GM18861 (cell line): ENCODE measurements at regions not wholly inside any gene's neighbourhood (a gene's known extent, or its start where the extent isn't known, plus 50 kb on each side); places are given as distances from the start of the nearest gene placed in this dataset.
"Not testable (repeated sequence)": the region's sequence is repeated elsewhere in the genome, so short reads cannot be mapped to it uniquely, and the experiment has no call there.

Experiments used
- ATAC-seq: cut with Tn5 transposase; IDR thresholded peaks from one replicate; pipeline ENCODE4 v1.9.1; 2021; ENCODE audit not compliant: unreplicated experiment

DNA sequence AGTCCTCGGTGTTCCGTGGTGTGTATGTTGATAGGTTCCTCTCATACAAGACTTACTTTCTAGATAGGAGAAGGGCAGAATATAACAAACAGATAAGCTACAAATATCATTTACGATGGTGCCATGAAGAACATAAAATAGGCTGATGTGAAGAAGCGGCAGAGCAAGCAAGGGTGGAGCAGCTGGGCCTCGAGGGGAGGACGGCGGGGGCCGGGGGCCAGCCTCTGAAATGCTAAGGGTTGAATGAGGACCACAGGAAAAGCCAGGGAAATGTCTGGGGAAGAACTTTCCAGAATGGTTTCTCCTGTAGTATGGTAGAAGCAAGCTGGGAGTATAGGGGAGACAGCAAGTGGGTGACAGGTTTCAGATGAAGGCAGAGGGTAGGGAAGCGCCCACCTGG is 529.5 kb downstream of the LIG4 start:
- ATAC-seq: no peak

DNA sequence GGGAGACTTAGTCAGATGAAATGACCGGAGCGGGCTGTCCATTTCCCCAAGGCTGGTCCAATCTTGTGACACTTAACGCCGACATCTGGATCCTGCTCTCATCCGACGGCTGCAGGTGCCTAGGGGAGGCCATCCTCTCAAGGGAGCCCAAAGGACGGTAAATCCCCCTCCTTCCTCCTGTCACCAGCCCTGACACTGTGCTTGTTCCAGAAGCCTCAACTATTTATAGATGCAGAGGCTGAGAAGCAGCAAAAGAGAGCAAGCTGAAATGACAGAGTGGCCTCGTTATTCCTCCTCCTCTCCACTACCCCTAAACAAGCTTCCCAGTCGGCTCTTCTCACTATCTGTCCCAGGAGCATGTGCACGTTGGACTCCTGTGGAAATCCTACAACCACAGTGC is 533.7 kb downstream of the LIG4 start:
- ATAC-seq: no peak

DNA sequence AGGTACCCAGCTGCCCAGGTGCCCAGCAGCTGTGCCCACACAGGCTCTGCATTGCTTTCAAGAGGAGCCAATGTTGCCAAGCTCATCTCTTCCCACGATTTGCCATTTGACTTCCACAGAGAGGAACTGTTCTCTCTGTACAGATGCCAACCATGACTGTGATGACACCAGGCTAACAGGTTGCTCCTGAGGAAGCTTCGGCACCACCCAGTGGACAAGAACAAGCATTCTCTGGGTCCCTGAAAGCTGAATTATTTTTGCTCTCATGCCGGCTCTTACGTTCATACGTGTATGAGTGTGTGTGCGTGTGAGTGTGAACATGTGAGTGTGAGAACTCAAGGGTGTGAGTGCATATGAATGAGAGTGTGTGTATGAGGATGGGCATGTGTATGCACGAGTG is 535.2 kb downstream of the LIG4 start:
- ATAC-seq: no peak

DNA sequence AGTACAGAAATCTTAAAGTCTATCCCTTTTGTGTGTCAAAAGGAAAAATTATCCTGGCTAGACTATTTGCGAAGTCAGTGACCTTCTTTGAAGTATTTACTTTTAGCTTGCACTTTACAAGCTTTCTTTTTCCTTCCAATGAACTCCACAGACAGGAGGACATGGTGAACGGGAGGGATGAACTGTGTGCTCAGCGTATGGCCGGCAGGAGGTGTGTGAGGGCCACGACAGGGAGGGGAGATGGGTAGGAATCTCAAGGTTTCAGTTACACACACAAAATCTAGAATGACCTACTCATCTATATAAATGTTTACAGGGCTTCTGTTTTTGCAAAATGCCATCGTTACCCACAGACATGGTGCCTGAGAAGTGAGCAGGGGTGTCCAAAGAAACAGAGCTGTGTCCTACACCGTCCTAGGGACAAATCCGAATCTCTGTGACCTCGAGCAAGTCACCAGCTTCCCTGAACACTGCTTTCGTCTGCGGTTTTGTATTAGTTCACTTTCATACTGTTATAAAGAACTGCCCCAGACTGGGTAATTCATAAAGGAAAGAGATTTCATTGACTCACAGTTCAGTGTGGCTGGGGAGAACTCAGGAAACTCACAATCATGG is 537.2 kb downstream of the LIG4 start:
- no peak for ATAC-seq

DNA sequence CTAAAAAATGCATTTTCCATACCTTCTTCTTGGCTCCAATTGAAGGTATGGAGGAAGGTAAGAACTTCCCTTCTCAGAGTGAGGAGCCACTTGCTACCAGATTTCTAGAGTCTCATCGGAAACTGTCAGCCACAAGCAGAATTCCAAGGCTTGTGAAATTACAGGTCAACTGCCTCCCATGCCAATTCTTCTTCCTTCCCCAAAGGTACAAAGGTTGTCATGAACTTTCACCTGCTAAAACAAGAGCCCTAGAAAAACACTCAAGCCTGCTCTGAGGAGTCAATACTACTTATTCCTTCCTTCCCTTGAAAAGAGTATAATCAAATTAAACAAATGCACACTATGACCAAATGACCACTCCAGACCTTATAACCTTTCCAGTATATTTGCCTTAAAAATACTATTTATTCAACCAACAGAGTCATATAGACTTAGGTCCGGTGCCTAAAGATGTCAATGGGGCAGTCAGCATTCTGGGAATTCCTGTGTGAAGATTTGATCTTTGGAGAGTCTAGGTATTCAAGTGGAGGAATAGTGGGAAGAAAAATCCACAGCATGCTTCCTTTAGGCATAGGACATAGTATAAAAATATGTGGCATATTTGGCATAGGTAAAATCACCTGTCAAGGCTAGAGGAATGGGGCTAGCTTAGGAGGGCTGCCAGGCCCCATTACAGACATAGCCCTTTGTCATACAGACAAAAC is 539.3 kb downstream of the LIG4 start:
- ATAC-seq: no peak

DNA sequence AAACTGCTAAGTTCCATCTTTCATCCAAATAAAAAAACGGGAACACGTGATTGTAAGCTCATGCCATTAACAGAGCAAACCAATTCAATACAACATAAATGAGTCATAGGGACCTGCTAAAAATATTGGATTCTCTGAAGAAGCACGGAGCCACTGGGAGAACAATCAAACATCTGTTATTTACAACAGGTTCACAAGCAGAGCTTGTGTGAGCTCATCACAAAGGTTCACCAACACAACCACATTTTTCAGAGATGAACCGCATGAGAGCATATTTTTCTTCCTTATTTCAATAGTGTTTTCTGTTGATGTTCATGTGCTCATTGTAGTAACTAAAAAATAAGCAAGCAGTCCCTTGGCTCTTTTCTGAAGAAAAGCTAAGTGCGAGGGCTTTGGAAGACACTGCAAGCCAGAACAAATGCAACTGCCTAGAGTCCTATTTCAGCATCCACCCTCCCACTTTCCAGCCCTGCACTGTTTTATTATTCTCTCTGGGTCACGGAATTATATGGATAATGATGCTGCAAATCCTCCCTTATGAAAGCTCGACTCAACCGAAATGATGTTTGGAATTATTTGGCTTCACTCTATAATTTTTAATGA is 545.8 kb downstream of the LIG4 start:
- no peak for ATAC-seq

DNA sequence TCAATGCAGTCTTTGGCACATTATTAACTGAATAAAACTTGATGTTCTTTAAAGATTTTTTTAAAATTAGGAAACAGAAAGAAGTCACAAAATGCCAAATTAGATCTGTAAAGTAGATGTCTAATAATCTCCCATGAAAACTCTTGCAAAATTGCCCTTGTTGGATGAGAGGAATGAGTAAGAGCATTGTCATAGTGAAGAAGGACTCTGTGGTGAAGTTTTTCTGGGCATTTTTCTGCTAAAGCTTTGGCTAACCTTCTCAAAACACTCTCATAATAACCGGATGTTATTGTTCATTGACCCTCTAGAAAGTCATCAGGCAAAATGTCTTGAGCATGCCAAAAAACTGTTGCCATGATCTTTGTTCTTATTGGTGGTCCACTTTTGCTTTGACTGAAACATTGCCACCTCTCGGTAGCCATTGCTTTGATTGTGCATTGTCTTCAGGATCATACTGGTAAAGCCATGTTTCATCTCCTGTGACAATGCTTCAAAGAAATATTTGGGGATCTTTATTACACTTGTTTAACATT is 549.3 kb downstream of the LIG4 start:
- ATAC-seq: no peak

DNA sequence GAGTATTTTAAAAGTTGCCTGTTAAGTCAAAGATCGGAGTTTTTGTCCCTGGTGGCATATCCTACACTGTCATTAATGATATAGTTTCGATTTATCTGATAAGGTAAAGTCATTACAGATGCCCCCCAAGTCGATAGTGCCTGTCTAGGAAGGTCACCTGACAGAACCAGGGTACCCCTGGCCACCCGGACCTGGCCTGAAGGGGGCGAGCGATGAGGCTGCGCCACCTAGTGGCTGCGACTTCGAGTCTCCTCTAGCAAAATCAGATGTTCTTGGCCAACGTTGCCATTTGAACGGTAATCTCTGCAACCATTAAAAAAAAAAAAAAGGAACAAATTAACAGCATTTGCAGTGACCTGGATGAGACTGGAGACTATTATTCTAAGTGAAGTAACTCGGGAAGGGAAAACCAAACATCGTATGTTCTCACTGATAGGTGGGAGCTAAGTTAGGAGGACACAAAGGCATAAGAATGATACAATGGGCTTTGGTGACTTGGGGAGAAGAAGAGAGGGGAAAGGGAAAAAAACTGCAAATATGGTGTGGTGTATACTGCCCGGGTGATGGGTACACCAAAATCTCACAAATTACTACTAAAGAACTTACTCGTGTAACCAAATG is 565.1 kb downstream of the LIG4 start:
- peak; percentile 91 for ATAC-seq

DNA sequence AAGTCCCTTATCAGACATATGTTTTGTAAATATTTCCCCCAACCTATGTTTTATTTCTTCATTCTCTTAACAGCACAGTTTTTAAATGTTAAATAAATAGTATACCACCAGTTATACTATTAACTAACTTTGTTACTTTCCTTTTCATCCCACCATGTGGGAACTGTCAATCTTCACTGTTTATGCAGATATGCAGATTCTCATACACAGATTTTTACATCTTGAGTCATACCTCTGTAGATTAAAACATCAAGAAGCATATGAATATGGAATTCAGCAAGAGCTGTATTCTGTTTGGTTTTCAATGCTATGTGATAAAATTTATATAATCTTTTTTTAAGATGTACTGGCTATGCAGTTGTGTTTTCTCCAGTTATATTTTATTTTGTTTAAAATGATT is 566.3 kb downstream of the LIG4 start:
- ATAC-seq: no peak

DNA sequence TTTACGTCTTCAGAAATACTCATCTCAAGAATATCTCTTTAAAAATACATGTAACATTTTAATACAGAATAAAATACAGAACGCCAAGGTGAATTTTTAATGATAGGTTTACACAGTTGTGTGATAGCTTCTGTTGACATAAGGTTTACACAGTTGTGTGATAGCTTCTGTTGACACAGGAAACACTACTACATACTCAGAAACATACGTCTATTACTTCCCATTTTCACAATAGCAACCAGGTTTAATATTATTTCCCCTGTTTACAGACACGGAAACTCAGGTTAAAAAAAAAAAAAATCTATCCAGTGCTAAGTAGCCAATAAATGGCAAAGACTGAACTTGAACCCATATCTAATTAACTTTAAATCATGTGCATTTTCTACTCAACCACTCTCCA is 571.2 kb downstream of the LIG4 start:
- ATAC-seq: no peak

DNA sequence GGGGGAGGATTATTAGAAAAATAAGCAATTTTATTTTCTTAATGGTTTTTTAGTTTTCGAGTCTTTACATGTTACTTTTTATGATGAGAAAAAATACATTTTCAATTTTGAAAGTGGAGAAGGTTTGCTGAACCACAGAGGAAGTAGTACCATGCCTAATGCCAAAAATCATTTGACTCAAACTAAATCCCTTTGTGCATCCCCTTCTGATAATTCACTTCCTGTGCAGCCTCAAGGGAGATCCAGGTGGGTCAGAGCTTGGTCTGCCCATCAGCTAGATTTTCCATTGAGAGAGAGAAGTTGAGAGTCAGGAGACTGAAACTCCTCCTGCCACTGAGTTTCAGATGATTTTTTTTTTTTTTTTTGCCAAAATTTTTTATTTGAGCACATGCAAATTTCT is 571.7 kb downstream of the LIG4 start:
- ATAC-seq: no peak

DNA sequence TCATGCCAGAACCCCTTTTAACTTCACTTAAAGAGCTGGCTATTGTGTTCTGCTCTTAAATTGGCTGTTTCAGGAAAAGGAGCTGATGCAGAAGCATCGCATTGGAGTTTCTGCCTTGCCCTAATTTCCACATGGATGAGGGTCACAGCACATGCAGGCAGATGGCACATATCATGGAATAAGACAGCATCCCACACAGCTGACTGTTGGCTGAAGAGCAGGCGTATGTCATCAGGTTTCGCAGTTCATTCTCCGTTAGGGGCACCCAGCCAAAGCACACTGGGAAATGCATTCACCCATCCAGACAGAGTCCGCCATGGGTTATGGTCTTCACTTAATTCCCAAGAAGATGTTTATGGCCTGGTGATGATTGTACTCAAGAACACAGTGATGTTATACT is 572.5 kb downstream of the LIG4 start:
- ATAC-seq: no peak

DNA sequence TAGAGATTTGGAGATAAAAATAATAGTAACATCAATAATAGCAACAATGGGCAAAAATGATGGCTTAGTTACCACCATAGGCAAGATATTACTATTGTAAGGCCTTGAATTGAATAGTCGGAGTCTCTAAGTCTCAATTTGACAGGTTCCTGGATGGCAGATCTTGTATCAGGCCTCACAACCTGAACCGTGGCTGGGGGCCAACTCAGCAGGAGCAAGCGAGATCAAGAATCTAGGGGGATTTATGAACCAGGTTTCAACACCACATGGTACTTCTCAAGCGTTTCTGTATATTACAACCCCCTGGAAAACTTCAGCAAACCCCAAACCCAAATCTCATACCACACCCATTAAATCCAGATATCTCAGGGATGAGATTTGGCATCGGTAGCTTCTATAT is 573.8 kb downstream of the LIG4 start:
- no peak for ATAC-seq

DNA sequence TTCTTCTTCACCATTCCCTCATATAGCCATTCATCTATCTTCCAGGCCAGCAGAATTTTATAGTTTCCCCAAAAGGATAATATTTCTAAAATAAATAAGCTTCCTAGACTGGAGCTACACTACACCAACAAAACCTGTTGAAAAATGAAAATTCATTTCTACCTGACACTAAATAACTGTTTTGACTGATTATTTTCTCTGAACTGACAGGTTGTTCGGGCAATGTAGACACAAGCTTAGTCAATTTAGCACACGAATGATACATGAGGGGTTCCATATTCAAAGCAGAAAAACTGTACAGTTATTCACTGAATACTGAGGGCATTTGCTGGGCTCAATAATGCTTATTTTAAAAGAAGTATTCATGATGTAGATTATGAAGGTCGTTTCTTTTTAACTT is 589.7 kb downstream of the LIG4 start:
- no peak for ATAC-seq

DNA sequence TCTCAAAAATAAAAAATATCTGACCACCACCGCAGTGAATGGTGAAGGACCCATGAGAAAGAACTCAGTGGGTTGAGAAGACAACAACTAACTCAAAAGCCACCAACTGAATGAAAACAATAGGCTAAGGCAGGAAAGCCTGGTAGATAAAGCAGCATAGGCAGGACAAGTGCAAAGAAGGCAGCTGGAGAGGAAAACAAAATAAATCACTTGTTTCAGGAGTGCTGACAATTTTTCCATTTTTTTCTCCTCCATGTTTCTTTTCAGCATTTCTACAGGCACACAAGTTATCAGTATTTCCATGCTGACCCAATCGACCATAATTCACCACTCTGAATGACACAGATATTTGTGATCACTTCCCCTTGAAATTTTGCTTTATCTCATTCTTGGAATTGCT is 597.8 kb downstream of the LIG4 start:
- ATAC-seq: no peak

DNA sequence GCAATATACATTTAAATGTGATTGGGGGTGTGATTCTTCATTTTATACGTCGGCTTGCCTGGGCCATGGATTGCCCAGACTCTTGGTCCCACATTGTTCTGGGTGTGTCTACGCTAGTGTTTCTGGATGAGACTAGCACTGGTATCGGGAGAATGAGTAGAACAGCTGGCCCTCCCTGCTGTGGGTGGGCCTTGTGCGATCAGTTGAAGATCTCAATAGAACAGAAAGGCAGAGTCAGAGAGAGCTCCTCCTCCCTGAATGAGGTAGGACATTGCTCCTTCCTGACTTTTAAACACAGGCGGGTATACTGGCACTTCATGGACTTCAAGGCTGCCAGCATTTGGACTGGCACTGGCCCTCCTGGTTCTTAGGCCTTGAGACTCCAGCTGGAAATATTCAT is 603.0 kb downstream of the LIG4 start:
- no peak for ATAC-seq

DNA sequence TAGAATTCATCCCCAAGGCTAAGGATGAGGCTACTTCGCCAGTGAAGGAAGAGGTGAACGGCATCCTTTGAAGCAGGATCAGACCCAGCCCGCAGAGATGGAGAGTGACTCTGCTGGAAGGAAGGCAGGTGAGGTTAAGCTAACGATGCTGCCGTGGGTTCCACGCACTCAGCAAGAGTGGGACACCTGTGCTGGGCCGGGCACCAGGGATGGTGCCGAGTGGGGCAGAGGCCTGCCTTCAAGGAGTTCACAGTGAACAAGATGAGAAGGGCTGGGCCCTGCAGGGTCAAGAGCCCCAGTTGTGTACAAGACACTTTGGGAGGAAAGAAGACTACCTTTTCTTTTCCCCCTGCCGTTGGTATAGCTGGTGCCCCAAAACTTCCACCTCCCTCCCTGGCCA is 606.6 kb downstream of the LIG4 start:
- no peak for ATAC-seq

DNA sequence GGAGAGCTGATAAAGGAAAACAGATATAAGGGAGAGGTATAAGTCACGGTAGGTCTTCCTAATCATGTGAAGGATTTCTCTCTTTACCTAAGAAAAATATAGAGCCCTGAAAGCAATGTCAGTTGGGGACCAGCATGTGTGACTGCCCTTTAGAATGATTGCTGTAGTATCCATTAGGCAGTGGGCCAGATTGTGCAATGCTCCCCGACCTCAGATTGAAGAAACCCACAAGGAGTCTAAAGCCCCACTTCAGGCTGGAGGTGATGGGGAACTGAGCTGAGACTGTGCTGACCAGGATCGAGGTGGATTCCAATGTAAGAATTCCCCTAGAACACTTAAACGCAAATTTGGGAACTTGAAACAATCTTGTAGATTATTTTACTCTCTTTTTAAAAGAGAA is 614.4 kb downstream of the LIG4 start:
- no peak for ATAC-seq

DNA sequence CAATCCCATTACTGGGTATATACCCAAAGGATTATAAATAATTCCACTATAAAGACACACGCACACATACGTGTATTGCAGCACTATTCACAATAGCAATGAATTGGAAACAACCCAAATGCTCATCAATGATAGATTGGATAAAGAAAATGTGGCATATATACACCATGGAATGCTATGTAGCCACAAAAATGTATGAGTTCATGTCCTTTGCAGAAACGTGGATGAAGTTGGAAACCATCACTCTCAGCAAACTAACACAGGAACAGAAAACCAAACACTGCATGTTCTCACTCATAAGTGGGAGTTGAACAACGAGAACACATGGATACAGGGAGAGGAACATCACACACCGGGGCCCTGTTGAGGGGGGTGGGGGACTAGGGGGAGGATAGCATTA is 619.0 kb downstream of the LIG4 start:
- not testable (repeated sequence) for ATAC-seq

DNA sequence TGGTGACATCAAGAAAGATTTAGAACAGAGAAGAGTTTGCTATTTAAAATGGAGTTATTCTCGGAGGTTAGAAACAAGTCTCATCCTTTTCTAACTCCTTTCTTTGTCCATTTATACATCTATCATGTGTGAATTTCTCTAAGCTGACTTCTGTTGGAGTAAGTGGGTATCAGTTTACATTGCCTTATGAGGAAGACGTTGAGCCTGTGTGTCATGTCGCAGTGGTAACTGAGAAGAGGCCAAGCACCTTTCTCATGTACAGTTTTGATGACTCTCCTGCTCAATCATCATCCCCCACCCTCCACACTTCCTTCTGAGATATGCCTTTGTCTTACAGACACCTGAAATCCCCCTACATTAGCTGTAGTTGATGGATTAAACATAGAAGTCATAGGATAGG is 624.8 kb downstream of the LIG4 start:
- ATAC-seq: no peak

DNA sequence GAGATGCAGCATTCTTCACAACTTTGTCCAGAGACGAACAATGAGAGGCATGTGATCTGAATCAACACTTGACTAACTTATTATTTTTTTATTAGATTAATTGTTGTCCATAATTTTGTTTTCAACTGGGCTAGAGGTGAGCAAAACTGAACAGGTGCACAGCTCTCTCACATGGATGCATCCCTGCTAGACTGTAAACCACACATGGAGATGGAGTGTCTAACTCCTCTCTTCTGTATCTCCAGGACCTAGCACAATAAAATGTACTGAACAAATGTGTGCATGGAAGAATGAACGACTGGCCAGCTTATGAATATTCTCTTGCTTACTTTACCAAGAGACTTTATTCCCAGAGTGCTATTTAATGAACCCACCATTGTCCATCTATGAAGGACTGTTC is 627.7 kb downstream of the LIG4 start:
- ATAC-seq: no peak

DNA sequence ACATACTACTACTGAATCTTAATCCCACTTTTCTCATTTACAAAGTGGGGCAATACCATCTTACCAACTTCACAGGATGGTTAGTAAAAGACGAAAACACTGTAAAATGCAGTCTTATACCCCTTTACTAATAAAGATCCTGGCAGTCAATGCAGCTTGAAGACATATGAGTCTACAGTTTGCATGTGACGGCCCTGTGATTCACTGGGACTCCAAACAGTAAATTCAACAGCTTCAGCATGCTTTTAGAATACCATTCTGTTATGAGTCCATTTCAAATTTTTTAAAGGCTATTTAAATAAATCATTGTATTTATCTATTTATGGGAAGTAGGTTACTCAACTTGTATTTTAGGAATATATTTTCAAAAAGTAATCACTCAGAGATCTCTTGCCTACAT is 629.1 kb downstream of the LIG4 start:
- no peak for ATAC-seq
